Activated naive CD8-positive, alpha-beta T cell treated with anti-CD3 and anti-CD28 coated beads, Interleukin-2, amount 50 U/mL, for 16 hours (primary cell): ENCODE measurements at regions not wholly inside any gene's neighbourhood (a gene's known extent, or its start where the extent isn't known, plus 50 kb on each side); places are given as distances from the start of the nearest gene placed in this dataset.
"Not testable (repeated sequence)": the region's sequence is repeated elsewhere in the genome, so short reads cannot be mapped to it uniquely, and the experiment has no call there.

ENCODE experiments used
- DNase-seq: peaks from one replicate; pipeline ENCODE4 v3.0.0-alpha.2; 2020; ENCODE audit warnings: low read depth, low spot score

GRCh38 chr5:155686131-155686530 is 640.8 kb upstream of the SGCD start:
- DNase-seq, result no peak

DNA sequence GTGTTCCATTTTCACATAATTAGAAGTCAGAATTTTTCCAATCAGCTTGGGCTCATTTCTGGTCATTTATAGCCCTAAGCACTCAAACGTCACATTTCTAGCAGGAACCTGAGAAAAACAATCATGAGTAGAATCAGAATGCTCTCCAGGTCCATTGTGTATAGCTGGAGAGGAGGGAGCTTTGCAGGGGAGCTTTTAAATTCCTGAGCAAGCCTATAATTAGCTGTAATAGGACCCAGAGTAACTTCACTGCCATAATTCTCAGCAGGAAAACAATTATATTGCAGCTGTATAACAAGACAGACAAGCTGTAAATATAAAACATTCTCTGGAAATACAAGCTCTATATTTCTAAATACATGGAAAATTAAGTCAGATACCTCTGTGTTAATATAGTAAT is 637.6 kb upstream of the SGCD start:
- no peak for DNase-seq

DNA sequence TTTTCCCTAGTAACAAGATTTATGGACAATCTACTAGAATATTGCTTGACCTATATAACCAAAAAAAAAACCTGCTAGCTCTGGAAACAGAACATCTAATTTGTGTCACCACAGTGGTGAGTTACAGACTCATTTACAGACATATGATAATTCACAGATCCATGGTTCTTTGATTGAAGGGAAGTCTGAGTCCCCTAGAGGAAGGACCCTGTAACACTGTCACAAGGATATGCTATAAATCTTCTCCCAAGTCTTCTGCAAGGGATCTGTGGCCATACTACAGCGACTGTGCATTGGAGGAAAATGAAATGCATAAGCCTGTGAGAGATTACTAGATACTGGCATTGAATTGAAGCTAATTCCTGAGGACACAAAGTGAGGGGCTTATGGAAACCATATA is 630.6 kb upstream of the SGCD start:
- no peak for DNase-seq

- no peak for DNase-seq
These were observed 629.7 kb upstream of the SGCD start for GRCh38 chr5:155697236-155697635.

DNA sequence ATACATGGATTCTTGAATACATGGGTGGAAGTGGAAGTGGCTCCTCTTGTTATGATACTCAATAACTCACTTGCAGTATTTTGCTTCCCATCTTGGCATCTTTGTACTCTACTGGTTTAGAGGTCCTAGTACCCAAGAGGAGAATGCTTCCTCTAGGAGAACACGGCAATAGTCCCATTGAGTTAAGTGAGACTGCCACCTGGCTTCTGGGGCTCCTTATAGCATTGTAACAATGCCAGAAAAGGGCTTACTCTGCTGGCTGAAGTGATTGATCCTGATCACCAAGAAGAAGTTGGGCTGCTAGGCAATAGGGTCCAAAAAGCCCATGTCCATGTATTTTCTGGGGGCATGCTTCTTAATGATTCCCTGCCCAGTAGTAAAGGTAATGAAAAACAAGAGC is 627.6 kb upstream of the SGCD start:
- no peak for DNase-seq

- no peak for DNase-seq
These were observed 626.6 kb upstream of the SGCD start for GRCh38 chr5:155700333-155700732.

DNA sequence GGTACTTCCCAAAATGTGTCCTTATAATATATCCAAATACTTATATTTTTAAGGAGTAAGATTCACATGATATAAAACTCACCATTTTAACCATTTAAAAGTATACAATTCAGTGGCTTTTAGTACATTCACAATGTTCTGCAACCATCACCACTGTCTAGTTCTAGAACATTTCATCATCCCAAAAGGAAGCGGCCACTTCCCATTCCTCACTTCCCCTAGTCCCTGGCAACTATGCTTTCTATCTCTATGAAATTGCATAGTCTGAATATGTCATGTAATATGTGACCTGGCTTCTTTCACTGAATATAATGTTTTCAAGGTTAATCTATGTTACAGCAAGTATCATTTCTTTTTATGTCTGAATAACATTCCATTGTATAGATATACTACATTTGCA is 615.1 kb upstream of the SGCD start:
- no peak for DNase-seq

- DNase-seq, result not testable (repeated sequence)
These were observed 612.5 kb upstream of the SGCD start for GRCh38 chr5:155714435-155714834.

DNA sequence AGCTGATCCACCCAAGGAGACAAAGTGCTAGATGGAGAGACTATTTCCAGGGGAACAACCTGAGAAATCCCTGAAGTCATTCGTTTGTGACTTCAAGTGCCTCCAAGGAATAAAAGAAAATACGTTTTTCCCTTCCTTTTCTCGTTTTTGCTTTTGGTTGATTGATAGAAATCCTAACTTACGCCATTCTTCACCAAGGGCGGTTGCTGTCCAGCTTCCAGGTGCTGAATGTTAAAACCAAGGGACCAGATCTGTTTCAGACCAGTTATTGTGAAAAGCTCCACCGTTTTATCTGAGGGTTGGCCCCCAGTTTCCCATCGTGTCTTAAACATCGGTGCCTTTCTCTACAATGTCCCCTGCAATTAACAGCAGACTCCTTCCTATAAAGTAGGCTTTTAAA is 600.7 kb upstream of the SGCD start:
- no peak for DNase-seq

GRCh38 chr5:155727512-155728145 is 599.3 kb upstream of the SGCD start:
- DNase-seq, result no peak

DNA sequence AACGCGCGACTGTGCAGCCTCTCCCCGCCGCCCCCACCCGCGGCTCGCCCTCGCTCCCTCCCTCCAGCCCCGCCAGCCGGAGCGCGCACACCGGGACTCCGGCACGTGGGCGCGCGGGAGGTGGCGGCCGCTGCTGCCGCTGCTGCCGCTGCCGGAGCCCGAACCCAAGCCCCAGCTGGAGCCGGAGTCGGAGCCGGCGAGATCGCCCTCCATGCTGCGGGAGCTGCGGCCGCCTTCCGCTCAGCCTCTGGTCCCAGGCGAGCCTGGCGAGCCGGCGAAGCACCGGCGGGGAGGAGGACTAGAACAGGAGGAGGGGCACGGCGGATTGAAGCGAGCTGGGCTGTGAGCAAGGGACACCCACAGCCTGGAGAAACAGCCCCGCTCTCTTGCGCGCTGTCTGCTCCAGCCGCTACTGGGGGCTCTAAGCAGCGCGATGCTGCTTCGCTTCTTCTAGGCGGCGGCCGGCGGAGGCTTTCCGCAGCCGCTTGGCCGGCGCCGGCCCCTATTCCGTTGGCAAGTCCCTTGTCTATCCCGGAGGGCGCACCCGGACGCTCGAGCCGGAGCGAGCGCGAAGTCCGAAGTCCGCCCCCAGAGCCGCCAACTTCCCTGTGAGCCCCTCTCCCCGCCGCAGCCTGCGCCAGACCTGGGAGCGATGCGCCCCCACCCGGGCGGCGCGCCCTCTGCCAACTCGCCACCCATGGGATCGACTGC is 598.7 kb upstream of the SGCD start:
- no peak for DNase-seq

DNA sequence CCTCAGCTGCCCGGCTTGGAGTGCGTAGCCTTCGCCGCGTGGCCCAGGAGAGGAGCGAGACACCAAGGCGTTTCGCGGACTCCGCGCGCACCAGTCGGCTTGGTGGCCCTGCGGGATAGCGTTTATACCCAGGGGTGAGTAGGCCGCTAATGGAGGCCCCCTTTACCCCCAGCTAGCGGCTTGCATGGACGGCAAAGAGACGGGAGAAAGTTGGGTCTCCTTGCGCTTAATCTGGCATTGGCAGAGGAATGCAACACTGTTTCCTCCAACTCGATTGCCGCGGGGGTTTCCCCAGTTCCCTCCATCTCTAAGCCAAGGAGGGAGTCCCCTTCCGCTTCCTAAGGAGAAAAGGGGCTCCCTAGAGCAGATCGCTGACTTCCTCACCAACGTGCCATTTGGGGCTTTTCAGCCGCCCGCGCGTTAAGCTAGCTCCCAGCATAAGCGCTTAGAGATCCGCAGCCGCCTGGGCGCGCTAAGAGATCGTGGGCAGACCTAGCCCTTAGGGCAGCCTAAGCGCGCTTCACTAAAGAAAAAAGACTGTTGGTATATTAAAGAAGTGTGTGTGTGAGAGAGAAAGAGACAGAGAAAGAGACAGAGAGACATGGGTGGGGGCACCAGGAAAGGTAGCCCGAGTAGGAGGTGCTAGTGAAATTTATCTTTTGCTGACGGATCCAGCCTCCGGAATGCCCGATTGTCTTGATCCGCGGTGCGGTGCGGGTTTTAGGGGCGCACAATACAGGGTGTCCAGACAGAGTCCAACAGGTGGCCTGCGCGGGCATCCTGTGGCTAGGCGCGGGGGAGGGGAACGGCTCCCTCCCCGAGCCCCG is 597.9 kb upstream of the SGCD start:
- DNase-seq, result no peak

- no peak for DNase-seq
These were observed 597.3 kb upstream of the SGCD start for GRCh38 chr5:155729684-155730059.

- DNase-seq, result no peak
These were observed 594.2 kb upstream of the SGCD start for GRCh38 chr5:155732587-155733376.

GRCh38 chr5:155733935-155734334 is 593.0 kb upstream of the SGCD start:
- DNase-seq, result no peak

GRCh38 chr5:155735388-155735787 is 591.6 kb upstream of the SGCD start:
- DNase-seq, result no peak

DNA sequence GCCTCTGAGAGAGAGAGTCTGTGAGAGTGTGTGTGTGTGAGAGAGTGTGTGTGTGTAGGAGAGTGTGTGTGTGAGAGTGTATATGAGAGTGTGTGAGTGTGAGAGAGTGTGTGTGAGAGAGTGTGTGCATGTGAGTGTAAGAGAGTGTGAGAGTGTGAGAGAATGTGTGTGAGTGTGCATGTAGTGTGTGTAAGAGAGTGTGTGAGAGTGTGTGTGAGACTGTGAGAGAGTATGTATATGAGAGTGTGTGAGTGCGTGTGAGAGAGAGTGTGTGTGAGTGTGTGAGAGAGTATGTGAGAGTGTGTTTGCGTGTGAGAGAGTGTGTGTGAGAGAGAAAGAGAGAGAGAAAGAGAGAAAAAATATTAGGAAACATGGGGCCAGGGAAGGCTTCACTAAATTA is 588.3 kb upstream of the SGCD start:
- no peak for DNase-seq

- no peak for DNase-seq
These were observed 580.5 kb upstream of the SGCD start for GRCh38 chr5:155746367-155747038.

DNA sequence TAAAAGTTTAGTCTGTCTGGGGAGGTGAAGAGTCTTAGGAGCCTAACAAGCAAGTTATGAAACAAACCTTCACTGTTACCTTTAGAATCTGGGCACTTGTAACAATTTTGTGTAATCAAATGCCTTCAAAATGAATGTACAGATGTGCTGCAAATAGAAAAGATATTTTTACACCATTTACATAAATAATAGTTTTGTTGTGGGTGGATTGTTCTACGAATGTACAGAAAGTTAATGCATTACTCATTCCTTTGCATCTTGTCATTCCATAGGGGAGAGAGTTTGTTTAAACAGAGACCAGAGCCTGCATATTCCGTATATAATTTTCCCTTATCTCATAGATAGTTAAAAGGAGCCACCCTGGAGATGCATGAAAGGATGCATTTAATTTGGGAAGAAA is 576.9 kb upstream of the SGCD start:
- no peak for DNase-seq

- no peak for DNase-seq
These were observed 576.4 kb upstream of the SGCD start for GRCh38 chr5:155750571-155750970.

DNA sequence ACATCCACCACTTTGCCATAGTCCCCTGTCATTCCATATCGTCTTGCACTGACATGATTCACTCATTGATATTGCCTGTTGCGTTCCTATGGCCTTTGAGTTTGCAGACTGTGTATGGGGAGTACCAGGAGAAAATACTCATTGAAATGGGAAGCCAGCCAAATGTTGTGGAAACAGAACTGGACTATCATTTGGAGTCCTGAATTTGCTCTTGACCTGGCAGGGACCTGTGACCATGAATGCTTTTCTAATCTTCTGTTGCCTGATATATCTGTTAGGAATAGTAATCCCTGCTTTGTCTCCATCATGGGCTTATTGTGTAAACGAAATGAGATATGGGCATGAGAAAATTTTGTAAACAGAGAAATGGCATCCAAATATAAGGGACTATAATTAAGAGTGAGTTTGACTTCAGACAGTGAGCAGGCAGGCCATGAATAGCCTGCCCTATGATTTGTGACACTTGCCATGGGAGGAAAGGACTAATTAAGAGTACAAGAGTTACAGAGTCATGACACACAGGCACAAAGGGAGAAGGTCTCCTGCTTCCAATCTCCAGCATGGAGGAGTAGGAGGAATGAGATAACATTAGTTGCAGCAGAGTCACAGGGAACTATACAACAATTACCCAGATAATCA is 572.9 kb upstream of the SGCD start:
- no peak for DNase-seq
